Neural cell (in vitro differentiated cells): ENCODE measurements at regions not wholly inside any gene's neighbourhood (a gene's known extent, or its start where the extent isn't known, plus 50 kb on each side); places are given as distances from the start of the nearest gene placed in this dataset.

ENCODE experiments used
- H2AFZ ChIP-seq: fragments of 200-600, 300-800 bp; sonication (generic), shearing (Covaris generic); 2 replicates; pipeline ENCODE4 v1.6.0; 2014; ENCODE audit warnings: low read depth, mild to moderate bottlenecking, antibody characterized with exemption, low read length, moderate library complexity
- H3F3A ChIP-seq: fragments of 200-600 bp; shearing (Covaris generic); 2 replicates; pipeline ENCODE4 v1.6.1; 2016; ENCODE audit warnings: mild to moderate bottlenecking, moderate library complexity, mixed read lengths, antibody characterized with exemption, low read length; ENCODE audit not compliant: insufficient read depth, poor library complexity, severe bottlenecking
- H3K27ac ChIP-seq: fragments of 200-600, 300-800 bp; sonication (generic), shearing (Covaris generic); 2 replicates; pipeline ENCODE4 v1.5.1; 2014; ENCODE audit warnings: mild to moderate bottlenecking, low read length, moderate library complexity
- H3K27me3 ChIP-seq: fragments of 300-800, 200-600 bp; sonication (generic), shearing (Covaris generic); 2 replicates; pipeline ENCODE4 v1.6.0; 2014; ENCODE audit warnings: mild to moderate bottlenecking, low read depth, low read length, moderate library complexity; ENCODE audit not compliant: insufficient read depth
- H3K36me3 ChIP-seq: fragments of 300-800, 200-600 bp; sonication (generic), shearing (Covaris generic); 2 replicates; pipeline ENCODE4 v1.5.1; 2014; ENCODE audit warnings: mild to moderate bottlenecking, antibody characterized with exemption, low read length, moderate library complexity; ENCODE audit not compliant: insufficient read depth
- H3K4me2 ChIP-seq: fragments of 300-800, 200-600 bp; sonication (generic), shearing (Covaris generic); 2 replicates; pipeline ENCODE4 v1.6.0; 2014; ENCODE audit warnings: mild to moderate bottlenecking, low read length
- H3K4me3 ChIP-seq: fragments of 300-800, 200-600 bp; sonication (generic), shearing (Covaris generic); 2 replicates; pipeline ENCODE4 v1.5.1; 2014; ENCODE audit warnings: mild to moderate bottlenecking, low read length, moderate library complexity
- H3K79me2 ChIP-seq: fragments of 200-600 bp; shearing (Covaris generic); replicated peaks from 2 replicates; pipeline ENCODE4 v1.6.0; 2014; ENCODE audit warnings: mild to moderate bottlenecking, low read length, moderate library complexity; ENCODE audit not compliant: insufficient read depth
- H3K9ac ChIP-seq: fragments of 300-800, 200-600 bp; sonication (generic), shearing (Covaris generic); 2 replicates; pipeline ENCODE4 v1.6.1; 2016; ENCODE audit warnings: mild to moderate bottlenecking, low read length, mixed read lengths
- H3K9me2 ChIP-seq: fragments of 200-600 bp; shearing (Covaris generic); 2 replicates; pipeline ENCODE4 v1.6.1; 2016; ENCODE audit warnings: mild to moderate bottlenecking, low read length, mixed read lengths; ENCODE audit not compliant: insufficient read depth
- H3K9me3 ChIP-seq: fragments of 200-600, 300-800 bp; sonication (generic), shearing (Covaris generic); 2 replicates; pipeline ENCODE4 v1.6.1; 2016; ENCODE audit warnings: mild to moderate bottlenecking, mixed run types, low read length, moderate library complexity, mixed read lengths
- H4K20me1 ChIP-seq: fragments of 200-600 bp; shearing (Covaris generic); 2 replicates; pipeline ENCODE4 v1.6.1; 2016; ENCODE audit warnings: mild to moderate bottlenecking, mixed run types; ENCODE audit not compliant: insufficient read depth
- EP300 ChIP-seq: fragments of 450-650 bp; conservative IDR thresholded peaks from 2 replicates; pipeline ENCODE4 v1.6.1; 2014; ENCODE audit warnings: antibody characterized with exemption, mild to moderate bottlenecking, moderate library complexity; ENCODE audit not compliant: poor library complexity, severe bottlenecking
- MXI1 ChIP-seq: fragments of 450-650 bp; conservative IDR thresholded peaks from 2 replicates; pipeline ENCODE4 v1.6.1; 2014; ENCODE audit warnings: antibody characterized with exemption, mild to moderate bottlenecking; ENCODE audit not compliant: poor library complexity, severe bottlenecking
- POLR2AphosphoS5 ChIP-seq: IDR thresholded peaks from 2 replicates; pipeline ENCODE4 v1.6.1; 2012
- RAD21 ChIP-seq: fragments of 450-650 bp; conservative IDR thresholded peaks from 2 replicates; pipeline ENCODE4 v1.6.1; 2014; ENCODE audit warnings: antibody characterized with exemption, mild to moderate bottlenecking, moderate library complexity
- SMC3 ChIP-seq: fragments of 450-650 bp; conservative IDR thresholded peaks from 2 replicates; pipeline ENCODE4 v1.6.1; 2014; ENCODE audit warnings: antibody characterized with exemption, mild to moderate bottlenecking, moderate library complexity; ENCODE audit not compliant: poor library complexity
- TAF1 ChIP-seq: IDR thresholded peaks from 2 replicates; pipeline ENCODE4 v1.6.1; 2012; ENCODE audit warnings: low read depth
- TF ChIP-seq, protein P1 (sequence below): fragments of 450-650 bp; IDR thresholded peaks from 2 replicates; pipeline ENCODE4 v1.5.1; 2014; ENCODE audit warnings: antibody characterized with exemption, mild to moderate bottlenecking, moderate library complexity; ENCODE audit not compliant: poor library complexity, severe bottlenecking
- TF ChIP-seq, protein P2 (sequence below): IDR thresholded peaks from 2 replicates; pipeline ENCODE4 v1.6.1; 2012; ENCODE audit warnings: borderline replicate concordance

DNA sequence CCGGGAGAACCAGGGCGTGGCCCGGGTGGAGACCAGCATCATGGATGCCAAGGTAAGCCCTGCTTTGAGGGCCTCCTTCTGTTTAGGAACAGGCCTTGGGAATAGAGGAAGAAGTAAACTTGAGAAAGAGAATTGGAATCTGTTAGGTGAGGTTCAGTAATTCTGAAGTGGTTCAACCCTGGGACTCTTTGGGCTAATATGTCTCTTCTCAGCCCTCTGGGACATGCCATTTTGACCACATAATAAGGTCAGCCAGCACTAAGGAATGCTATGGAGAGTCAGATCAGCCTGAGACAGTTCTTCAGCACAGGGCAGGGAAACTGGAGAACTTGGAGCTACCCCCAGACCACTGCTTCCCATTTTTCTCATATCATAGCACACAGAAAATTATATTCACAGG lies 63.3 kb upstream of the PRPS1 start:
- Histone ChIP-seq H3K27me3 (no peaks in the 10 kb centered on the region), H4K20me1 (no peaks in the 10 kb centered on the region), H3F3A (no peaks in the 10 kb centered on the region), H3K4me2 (no peak overlapping the region), H3K27ac (no peak overlapping the region), H2AFZ (no peak overlapping the region), H3K79me2 (no peaks in the 10 kb centered on the region), H3K4me3 (no peak overlapping the region), H3K9ac (no peak overlapping the region), H3K9me2 (no peaks in the 10 kb centered on the region), H3K36me3 (no peaks in the 10 kb centered on the region), H3K9me3 (no peaks in the 10 kb centered on the region)
- TF ChIP-seq EP300, result no peak

DNA sequence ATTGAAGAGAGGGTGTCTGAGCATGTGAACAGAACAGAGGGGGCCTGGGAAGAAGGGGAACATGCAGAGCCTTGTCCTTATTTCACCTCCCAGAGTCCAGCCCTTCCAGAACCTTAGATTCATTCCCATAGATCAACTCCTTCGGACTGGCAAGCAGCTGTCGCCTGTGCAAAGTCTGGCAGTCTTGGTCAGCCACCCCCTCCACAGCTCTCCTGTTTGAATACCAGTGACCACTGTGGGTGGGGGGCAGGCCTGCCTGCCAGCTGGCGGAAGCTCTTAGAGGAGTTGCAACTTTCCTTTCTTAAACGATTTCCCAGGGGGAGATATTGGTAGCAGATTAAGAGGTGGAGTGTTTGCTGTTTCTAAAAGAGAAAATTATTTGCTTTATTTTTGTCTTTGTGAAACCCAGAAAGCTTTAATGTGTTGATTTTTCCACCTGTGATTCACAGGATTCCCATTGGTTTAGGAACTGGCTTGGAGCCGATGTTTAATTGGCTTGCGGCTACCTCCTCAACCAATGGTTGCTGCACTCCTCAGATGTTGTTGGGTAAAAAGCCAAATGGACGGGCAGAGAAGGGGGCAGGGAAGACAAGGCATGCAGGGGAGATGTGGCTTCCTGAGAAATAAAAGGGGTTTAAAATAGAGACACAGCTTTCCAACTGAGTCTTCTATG lies 62.2 kb upstream of the PRPS1 start:
- H3K4me2 ChIP-seq, result no peak overlapping the region
- H3K79me2 ChIP-seq, result no peaks in the 10 kb centered on the region
- H3K27ac ChIP-seq, result no peak overlapping the region
- H3K36me3 ChIP-seq, result no peaks in the 10 kb centered on the region
- no peaks in the 10 kb centered on the region for H3K9me3 ChIP-seq
- H3K9ac ChIP-seq, result no peak overlapping the region
- no peaks in the 10 kb centered on the region for H4K20me1 ChIP-seq
- H3F3A ChIP-seq, result no peaks in the 10 kb centered on the region
- H2AFZ ChIP-seq, result no peak overlapping the region
- H3K4me3 ChIP-seq, result no peak overlapping the region
- H3K9me2 ChIP-seq, result no peaks in the 10 kb centered on the region
- no peaks in the 10 kb centered on the region for H3K27me3 ChIP-seq
- TF ChIP-seq, protein P1, sequence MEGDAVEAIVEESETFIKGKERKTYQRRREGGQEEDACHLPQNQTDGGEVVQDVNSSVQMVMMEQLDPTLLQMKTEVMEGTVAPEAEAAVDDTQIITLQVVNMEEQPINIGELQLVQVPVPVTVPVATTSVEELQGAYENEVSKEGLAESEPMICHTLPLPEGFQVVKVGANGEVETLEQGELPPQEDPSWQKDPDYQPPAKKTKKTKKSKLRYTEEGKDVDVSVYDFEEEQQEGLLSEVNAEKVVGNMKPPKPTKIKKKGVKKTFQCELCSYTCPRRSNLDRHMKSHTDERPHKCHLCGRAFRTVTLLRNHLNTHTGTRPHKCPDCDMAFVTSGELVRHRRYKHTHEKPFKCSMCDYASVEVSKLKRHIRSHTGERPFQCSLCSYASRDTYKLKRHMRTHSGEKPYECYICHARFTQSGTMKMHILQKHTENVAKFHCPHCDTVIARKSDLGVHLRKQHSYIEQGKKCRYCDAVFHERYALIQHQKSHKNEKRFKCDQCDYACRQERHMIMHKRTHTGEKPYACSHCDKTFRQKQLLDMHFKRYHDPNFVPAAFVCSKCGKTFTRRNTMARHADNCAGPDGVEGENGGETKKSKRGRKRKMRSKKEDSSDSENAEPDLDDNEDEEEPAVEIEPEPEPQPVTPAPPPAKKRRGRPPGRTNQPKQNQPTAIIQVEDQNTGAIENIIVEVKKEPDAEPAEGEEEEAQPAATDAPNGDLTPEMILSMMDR, result no peak
- TF ChIP-seq MXI1, result no peak
- no peak for TF ChIP-seq SMC3
- no peak for TF ChIP-seq EP300
- TF ChIP-seq POLR2AphosphoS5, result no peak
- no peak for TF ChIP-seq TAF1
- no peak for TF ChIP-seq RAD21
- TF ChIP-seq, protein P2, sequence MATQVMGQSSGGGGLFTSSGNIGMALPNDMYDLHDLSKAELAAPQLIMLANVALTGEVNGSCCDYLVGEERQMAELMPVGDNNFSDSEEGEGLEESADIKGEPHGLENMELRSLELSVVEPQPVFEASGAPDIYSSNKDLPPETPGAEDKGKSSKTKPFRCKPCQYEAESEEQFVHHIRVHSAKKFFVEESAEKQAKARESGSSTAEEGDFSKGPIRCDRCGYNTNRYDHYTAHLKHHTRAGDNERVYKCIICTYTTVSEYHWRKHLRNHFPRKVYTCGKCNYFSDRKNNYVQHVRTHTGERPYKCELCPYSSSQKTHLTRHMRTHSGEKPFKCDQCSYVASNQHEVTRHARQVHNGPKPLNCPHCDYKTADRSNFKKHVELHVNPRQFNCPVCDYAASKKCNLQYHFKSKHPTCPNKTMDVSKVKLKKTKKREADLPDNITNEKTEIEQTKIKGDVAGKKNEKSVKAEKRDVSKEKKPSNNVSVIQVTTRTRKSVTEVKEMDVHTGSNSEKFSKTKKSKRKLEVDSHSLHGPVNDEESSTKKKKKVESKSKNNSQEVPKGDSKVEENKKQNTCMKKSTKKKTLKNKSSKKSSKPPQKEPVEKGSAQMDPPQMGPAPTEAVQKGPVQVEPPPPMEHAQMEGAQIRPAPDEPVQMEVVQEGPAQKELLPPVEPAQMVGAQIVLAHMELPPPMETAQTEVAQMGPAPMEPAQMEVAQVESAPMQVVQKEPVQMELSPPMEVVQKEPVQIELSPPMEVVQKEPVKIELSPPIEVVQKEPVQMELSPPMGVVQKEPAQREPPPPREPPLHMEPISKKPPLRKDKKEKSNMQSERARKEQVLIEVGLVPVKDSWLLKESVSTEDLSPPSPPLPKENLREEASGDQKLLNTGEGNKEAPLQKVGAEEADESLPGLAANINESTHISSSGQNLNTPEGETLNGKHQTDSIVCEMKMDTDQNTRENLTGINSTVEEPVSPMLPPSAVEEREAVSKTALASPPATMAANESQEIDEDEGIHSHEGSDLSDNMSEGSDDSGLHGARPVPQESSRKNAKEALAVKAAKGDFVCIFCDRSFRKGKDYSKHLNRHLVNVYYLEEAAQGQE, result no peak

DNA sequence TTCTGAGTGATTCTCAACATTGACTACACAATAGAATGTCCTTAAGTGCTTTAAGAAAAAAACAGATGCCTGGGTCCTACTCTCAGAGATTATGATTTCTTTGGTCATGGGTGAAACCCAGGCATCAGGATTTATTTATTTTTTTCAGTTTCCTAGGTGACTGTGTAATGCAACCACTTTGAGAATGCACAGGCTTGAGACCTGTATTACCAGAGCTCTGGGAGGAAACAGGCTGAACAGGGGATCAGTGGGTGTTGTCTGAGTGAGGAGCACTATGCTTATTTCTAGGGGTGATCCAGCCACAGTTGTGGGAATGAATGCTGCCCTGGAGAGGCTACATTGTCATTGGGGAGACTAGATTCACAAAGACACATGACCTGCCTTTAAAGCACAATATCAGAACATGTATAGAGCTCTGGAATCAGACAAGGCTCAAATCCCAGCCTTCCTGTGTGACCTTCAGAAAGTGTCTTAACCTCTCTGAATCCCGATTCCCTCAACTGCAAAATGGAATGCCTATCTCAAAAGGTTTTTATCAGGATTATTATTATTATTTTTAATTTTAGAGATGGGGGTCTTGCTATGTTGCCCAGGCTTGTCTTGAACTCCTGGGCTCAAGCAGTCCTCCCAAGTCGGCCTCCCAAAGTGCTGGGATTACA lies 61.6 kb upstream of the PRPS1 start:
- Histone ChIP-seq H3K79me2 (no peaks in the 10 kb centered on the region), H3K4me2 (no peak overlapping the region), H3K27me3 (no peaks in the 10 kb centered on the region), H3K9me3 (no peaks in the 10 kb centered on the region), H4K20me1 (no peaks in the 10 kb centered on the region), H3F3A (no peaks in the 10 kb centered on the region), H2AFZ (no peak overlapping the region), H3K27ac (no peak overlapping the region), H3K4me3 (no peak overlapping the region), H3K36me3 (no peaks in the 10 kb centered on the region), H3K9ac (no peak overlapping the region), H3K9me2 (no peaks in the 10 kb centered on the region)
- TF ChIP-seq MXI1, result no peak
- no peak for TF ChIP-seq EP300
- TF ChIP-seq RAD21, result no peak
- TF ChIP-seq, protein P2, result no peak
- TF ChIP-seq POLR2AphosphoS5, result no peak
- TF ChIP-seq, protein P1, result no peak
- TF ChIP-seq TAF1, result no peak
